ENCODE measurements at regions not wholly inside any gene's neighbourhood (a gene's known extent, or its start where the extent isn't known, plus 50 kb on each side); places are given as distances from the start of the nearest gene placed in this dataset.
"Not testable (repeated sequence)": the region's sequence is repeated elsewhere in the genome, so short reads cannot be mapped to it uniquely, and the experiment has no call there.

DNA sequence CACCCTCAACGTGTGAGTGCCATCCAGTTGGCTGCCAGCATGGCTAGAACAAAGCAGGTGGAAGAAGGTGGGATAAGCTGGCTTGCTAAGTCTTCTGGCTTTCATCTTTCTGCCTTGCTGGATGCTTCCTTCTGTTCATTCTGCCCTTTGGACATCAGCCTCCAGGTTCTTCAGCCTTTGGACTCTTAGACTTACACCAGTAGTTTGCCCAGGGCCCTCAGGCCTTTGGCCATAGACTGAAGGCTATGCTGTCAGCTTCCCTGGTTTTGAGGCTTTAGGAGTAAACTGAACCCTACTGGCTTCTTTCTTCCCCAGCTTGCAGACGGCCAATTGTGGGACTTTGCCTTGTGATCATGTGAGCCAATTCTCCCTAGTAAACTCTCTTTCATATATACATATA lies 155.0 kb upstream of the SERTAD2 start:
- H3K4me1 ChIP-seq = peaks cover 16% of the 10 kb centered on the region
- no peaks in the 10 kb centered on the region for H3K27me3 ChIP-seq (ENCODE audit: low read depth)
- no peak overlapping the region for H3K4me3 ChIP-seq
- H3K36me3 ChIP-seq = no peaks in the 10 kb centered on the region
- DNase-seq = no peak
- no peak overlapping the region for H3K27ac ChIP-seq (replicated peaks)
- TF ChIP-seq, protein P1, sequence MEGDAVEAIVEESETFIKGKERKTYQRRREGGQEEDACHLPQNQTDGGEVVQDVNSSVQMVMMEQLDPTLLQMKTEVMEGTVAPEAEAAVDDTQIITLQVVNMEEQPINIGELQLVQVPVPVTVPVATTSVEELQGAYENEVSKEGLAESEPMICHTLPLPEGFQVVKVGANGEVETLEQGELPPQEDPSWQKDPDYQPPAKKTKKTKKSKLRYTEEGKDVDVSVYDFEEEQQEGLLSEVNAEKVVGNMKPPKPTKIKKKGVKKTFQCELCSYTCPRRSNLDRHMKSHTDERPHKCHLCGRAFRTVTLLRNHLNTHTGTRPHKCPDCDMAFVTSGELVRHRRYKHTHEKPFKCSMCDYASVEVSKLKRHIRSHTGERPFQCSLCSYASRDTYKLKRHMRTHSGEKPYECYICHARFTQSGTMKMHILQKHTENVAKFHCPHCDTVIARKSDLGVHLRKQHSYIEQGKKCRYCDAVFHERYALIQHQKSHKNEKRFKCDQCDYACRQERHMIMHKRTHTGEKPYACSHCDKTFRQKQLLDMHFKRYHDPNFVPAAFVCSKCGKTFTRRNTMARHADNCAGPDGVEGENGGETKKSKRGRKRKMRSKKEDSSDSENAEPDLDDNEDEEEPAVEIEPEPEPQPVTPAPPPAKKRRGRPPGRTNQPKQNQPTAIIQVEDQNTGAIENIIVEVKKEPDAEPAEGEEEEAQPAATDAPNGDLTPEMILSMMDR (IDR thresholded peaks at IDR 0.05; ENCODE audit: borderline replicate concordance) = no peak
- intact Hi-C loops (cut with micrococcal nuclease) = no loop called here
- peaks cover 6% of the 10 kb centered on the region for H3K9me3 ChIP-seq (replicated peaks)

DNA sequence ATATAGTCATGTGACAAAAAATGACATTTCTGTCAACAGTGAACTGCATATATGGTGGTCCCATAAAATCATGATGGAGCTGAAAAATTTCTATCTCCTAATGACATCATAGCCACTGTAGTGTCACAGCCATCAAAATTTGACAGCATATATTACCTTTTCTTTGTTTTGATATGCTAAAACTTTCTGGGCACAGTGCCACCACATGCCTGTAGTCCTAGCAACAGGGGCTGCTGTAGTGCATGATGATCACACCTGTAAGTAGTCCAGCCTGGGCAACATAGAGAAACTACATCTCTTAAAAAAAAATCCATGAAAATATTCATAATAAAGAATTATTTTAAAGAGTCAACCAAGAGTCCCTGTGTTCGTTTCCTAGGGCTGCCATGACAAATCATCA lies 155.5 kb upstream of the SERTAD2 start:
- Histone ChIP-seq H3K36me3 (no peaks in the 10 kb centered on the region), H3K9me3 (replicated peaks) (peaks cover 6% of the 10 kb centered on the region), H3K4me1 (peaks cover 16% of the 10 kb centered on the region), H3K27me3 (ENCODE audit: low read depth) (no peaks in the 10 kb centered on the region), H3K4me3 (no peak overlapping the region), H3K27ac (replicated peaks) (no peak overlapping the region)
- no peak for DNase-seq
- TF ChIP-seq, protein P1 (IDR thresholded peaks at IDR 0.05; ENCODE audit: borderline replicate concordance) = no peak
- intact Hi-C loops (cut with micrococcal nuclease) = no loop called here

DNA sequence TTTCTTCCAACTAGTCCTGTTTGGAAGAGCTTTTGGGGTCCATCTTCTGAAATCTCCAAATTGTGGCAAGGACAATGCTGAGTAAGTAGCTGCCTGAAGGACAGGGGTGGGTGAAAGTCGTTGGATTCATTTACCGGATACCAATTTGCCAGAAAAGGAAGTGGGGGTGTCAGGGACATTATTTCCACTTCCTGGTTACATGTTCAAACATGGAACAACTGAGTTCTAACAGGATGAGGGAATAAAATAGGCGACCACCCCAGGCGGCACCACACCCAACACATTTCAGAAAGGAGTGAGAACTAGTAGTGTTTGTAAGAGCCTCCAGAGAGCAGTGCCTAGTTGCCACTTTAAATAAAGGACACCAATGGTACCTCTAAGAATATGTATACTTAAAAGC lies 158.6 kb upstream of the SERTAD2 start:
- no peak overlapping the region for H3K27ac ChIP-seq (replicated peaks)
- H3K4me3 ChIP-seq = no peak overlapping the region
- DNase-seq = no peak
- TF ChIP-seq, protein P1 (IDR thresholded peaks at IDR 0.05; ENCODE audit: borderline replicate concordance) = no peak
- H3K27me3 ChIP-seq (ENCODE audit: low read depth) = no peaks in the 10 kb centered on the region
- H3K4me1 ChIP-seq = peaks cover 16% of the 10 kb centered on the region
- intact Hi-C loops (cut with micrococcal nuclease) = no loop called here
- H3K36me3 ChIP-seq = no peaks in the 10 kb centered on the region
- H3K9me3 ChIP-seq (replicated peaks) = peaks cover 6% of the 10 kb centered on the region

DNA sequence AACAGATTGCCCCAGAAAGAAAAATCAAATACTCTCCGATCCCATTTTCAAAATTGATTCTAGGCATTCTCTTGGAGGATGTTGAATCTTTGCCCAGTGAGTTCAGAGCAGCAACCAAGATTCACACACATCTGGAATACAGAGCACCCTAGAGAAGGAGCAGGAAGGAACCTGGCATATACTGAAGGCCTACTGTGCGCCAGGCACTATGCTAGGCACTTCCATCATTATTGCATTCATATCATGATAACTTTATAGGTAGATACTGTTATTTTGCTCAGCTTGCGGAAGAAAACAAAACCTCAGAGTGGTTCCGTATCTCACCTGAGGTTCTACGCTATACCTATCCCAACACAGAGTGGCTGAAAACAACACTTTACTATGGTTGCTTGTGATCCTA lies 160.3 kb upstream of the SERTAD2 start:
- intact Hi-C loops (cut with micrococcal nuclease) = no loop called here
- no peak overlapping the region for H3K4me3 ChIP-seq

DNA sequence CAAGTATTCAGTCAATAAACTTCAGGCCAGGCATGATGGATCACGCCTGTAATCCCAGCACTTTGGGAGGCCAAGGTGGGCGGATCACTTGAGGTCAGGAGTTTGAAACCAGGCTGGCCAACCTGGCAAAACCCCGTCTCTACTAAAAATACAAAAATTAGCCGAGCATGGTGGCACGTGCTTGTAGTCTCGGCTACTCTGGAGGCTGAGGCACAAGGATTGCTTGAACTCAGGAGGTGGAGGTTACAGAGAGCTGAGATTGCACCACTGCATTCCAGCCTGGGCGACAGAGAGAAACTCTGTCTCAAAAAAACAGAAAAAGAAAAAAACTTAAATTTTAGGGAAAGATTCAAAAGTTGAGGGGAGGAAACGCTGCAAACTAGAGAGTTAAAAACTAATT lies 162.8 kb upstream of the SERTAD2 start:
- DNase-seq; H3K36me3 ChIP-seq; intact Hi-C loops (cut with micrococcal nuclease); H3K27me3 ChIP-seq (ENCODE audit: low read depth); H3K9me3 ChIP-seq (replicated peaks); H3K27ac ChIP-seq (replicated peaks); H3K4me3 ChIP-seq: not testable (repeated sequence)
- H3K4me1 ChIP-seq = peaks cover 15% of the 10 kb centered on the region

More for the DNA sequence above, 160.3 kb upstream of the SERTAD2 start:
- TF ChIP-seq, protein P1 (IDR thresholded peaks at IDR 0.05; ENCODE audit: borderline replicate concordance) = no peak
- no peak for DNase-seq
- no peak overlapping the region for H3K27ac ChIP-seq (replicated peaks)
- no peaks in the 10 kb centered on the region for H3K36me3 ChIP-seq
- H3K27me3 ChIP-seq (ENCODE audit: low read depth) = no peaks in the 10 kb centered on the region
- H3K4me1 ChIP-seq = peaks cover 16% of the 10 kb centered on the region
- peaks cover 6% of the 10 kb centered on the region for H3K9me3 ChIP-seq (replicated peaks)

DNA sequence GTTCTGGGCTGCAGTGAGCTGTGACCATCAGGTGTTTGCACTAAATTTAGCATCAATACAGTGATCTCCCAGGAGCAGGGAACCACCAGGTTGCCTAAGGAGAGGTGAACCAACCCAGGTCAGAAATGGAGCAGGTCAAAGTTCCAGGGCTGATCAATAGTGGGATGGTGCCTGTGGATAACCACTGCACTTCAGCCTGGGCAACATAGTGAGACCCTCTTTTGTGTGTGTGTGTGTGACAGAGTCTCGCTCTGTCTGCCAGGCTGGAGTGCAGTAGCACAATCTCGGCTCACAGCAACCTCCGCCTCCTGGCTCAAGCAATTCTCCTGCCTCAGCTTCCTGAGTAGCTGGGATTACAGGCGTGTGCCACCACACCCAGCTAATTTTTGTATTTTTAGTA lies 163.7 kb upstream of the SERTAD2 start:
- H3K27ac ChIP-seq (replicated peaks) = no peak overlapping the region
- H3K4me3 ChIP-seq = no peak overlapping the region
- H3K9me3 ChIP-seq (replicated peaks) = no peaks in the 10 kb centered on the region
- H3K4me1 ChIP-seq = peaks cover 6% of the 10 kb centered on the region
- H3K27me3 ChIP-seq (ENCODE audit: low read depth) = no peaks in the 10 kb centered on the region
- intact Hi-C loops (cut with micrococcal nuclease) = no loop called here
- no peak for DNase-seq
- no peaks in the 10 kb centered on the region for H3K36me3 ChIP-seq
- TF ChIP-seq, protein P1 (IDR thresholded peaks at IDR 0.05; ENCODE audit: borderline replicate concordance) = no peak
